Panc1 (cell line): ENCODE measurements at regions not wholly inside any gene's neighbourhood (a gene's known extent, or its start where the extent isn't known, plus 50 kb on each side); places are given as distances from the start of the nearest gene placed in this dataset.
"Not testable (repeated sequence)": the region's sequence is repeated elsewhere in the genome, so short reads cannot be mapped to it uniquely, and the experiment has no call there.

ENCODE experiments used
- POLR2AphosphoS5 ChIP-seq: IDR thresholded peaks from 2 replicates; pipeline ENCODE4 v1.6.1; 2012; ENCODE audit warnings: mild to moderate bottlenecking, low read depth, low read length, moderate library complexity
- TCF7L2 ChIP-seq: IDR thresholded peaks from 2 replicates; pipeline ENCODE4 v1.6.1; 2011; ENCODE audit warnings: mild to moderate bottlenecking, low read depth, low read length, inconsistent platforms
- TF ChIP-seq, protein P1 (sequence below): fragments of 450-650 bp; IDR thresholded peaks from 2 replicates; pipeline ENCODE4 v1.5.1; 2017; ENCODE audit warnings: mild to moderate bottlenecking
- TF ChIP-seq, protein P2 (sequence below), 2 experiments: IDR thresholded peaks; 2 replicates each; pipeline ENCODE4 v1.6.1; 2011 to 2012; ENCODE audit warnings: low read depth in 2 of 2, control low read depth in 1 of 2, low read length in 1 of 2, mild to moderate bottlenecking in 1 of 2, moderate library complexity in 1 of 2; ENCODE audit not compliant: insufficient read depth in 1 of 2

DNA sequence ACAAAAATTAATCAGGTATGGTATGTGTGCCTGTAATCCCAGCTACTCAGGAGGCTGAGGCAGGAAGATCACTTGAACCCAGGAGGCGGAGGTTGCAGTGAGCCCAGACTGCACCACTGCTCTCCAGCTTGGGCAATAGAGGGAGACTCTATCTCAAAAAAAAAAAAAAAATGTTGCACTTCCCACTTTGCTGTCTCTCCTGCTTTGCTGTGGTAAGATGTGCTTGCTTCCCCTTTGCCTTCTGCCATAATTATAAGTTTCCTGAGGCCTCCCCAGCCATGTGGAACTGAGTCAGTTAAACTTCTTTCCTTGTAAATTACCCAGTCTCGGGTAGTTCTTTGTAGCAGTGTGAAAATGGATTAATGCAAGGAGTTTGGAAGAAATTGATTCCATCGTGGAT, 120.3 kb upstream of the CFAP20DC start:
- TF ChIP-seq, protein P1, sequence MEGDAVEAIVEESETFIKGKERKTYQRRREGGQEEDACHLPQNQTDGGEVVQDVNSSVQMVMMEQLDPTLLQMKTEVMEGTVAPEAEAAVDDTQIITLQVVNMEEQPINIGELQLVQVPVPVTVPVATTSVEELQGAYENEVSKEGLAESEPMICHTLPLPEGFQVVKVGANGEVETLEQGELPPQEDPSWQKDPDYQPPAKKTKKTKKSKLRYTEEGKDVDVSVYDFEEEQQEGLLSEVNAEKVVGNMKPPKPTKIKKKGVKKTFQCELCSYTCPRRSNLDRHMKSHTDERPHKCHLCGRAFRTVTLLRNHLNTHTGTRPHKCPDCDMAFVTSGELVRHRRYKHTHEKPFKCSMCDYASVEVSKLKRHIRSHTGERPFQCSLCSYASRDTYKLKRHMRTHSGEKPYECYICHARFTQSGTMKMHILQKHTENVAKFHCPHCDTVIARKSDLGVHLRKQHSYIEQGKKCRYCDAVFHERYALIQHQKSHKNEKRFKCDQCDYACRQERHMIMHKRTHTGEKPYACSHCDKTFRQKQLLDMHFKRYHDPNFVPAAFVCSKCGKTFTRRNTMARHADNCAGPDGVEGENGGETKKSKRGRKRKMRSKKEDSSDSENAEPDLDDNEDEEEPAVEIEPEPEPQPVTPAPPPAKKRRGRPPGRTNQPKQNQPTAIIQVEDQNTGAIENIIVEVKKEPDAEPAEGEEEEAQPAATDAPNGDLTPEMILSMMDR: not testable (repeated sequence)
- TF ChIP-seq TCF7L2, POLR2AphosphoS5: not testable (repeated sequence)
- TF ChIP-seq, protein P2, sequence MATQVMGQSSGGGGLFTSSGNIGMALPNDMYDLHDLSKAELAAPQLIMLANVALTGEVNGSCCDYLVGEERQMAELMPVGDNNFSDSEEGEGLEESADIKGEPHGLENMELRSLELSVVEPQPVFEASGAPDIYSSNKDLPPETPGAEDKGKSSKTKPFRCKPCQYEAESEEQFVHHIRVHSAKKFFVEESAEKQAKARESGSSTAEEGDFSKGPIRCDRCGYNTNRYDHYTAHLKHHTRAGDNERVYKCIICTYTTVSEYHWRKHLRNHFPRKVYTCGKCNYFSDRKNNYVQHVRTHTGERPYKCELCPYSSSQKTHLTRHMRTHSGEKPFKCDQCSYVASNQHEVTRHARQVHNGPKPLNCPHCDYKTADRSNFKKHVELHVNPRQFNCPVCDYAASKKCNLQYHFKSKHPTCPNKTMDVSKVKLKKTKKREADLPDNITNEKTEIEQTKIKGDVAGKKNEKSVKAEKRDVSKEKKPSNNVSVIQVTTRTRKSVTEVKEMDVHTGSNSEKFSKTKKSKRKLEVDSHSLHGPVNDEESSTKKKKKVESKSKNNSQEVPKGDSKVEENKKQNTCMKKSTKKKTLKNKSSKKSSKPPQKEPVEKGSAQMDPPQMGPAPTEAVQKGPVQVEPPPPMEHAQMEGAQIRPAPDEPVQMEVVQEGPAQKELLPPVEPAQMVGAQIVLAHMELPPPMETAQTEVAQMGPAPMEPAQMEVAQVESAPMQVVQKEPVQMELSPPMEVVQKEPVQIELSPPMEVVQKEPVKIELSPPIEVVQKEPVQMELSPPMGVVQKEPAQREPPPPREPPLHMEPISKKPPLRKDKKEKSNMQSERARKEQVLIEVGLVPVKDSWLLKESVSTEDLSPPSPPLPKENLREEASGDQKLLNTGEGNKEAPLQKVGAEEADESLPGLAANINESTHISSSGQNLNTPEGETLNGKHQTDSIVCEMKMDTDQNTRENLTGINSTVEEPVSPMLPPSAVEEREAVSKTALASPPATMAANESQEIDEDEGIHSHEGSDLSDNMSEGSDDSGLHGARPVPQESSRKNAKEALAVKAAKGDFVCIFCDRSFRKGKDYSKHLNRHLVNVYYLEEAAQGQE (IDR thresholded peaks at IDR 0.05; ENCODE audit: insufficient read depth in 1 of 2, low read depth in 2 of 2, low read length in 1 of 2): not testable (repeated sequence)
